ENCODE measurements at regions not wholly inside any gene's neighbourhood (a gene's known extent, or its start where the extent isn't known, plus 50 kb on each side); places are given as distances from the start of the nearest gene placed in this dataset.

DNA sequence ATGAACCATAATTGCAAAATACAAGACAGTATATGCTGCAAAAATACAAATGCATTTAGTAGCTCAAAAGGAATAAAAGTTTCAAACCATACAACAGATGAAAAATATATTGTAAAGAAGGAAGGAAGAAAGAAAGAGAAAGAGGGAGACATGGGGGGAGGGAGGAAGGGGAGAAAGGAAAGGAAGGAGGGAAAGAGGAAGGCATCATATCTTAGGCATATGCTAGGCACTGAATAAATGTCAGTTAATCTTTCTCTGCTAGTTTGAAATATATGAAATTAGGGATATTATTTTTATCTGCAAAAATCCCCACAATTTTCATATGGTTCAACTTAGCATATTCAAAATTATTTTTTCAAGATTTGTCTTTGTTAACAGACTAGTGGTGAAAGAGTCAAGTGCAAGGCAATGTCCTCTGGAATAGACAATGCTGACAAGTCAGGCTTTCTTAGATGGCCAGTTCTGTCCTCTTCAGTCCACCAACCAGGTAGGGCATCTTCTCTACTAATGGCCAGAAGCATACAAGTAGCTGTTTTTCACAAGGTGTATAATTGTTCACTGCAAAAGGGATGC lies 506.4 kb downstream of the PRKD1 start:
- H3K4me1 ChIP-seq (ENCODE audit: control insufficient read depth, insufficient read depth, low read length, poor library complexity, severe bottlenecking): no peaks in the 10 kb centered on the region
- H3K36me3 ChIP-seq (ENCODE audit: control insufficient read depth, insufficient read depth, low read length): no peaks in the 10 kb centered on the region
- H3K27me3 ChIP-seq (ENCODE audit: control insufficient read depth, insufficient read depth, low read length): no peaks in the 10 kb centered on the region
- no peaks in the 10 kb centered on the region for H3K27me3 Mint-ChIP-seq
- no peak overlapping the region for H3K4me3 ChIP-seq (ENCODE audit: low read depth, low read length)
- DNase-seq (no peak), ATAC-seq (ENCODE audit: low read depth in 2 of 2) (no peak)
- no peak overlapping the region for H3K27ac Mint-ChIP-seq
- no peaks in the 10 kb centered on the region for H3K36me3 Mint-ChIP-seq
- H3K9me3 ChIP-seq (ENCODE audit: control insufficient read depth in 2 of 2, low read length in 2 of 2): no peaks in the 10 kb centered on the region
- H3K27ac ChIP-seq (ENCODE audit: insufficient read depth, low read length, poor library complexity, severe bottlenecking): no peak overlapping the region
- H3K4me1 Mint-ChIP-seq: no peaks in the 10 kb centered on the region
- peaks cover 2 to 11% (median 5%) of the 10 kb centered on the region in 7 donors for H3K9me3 Mint-ChIP-seq
- no peak overlapping the region for H3K4me3 Mint-ChIP-seq

- Histone ChIP-seq H3K36me3 (ENCODE audit: control insufficient read depth, insufficient read depth, low read length) (no peaks in the 10 kb centered on the region), H3K27ac (ENCODE audit: insufficient read depth, low read length, poor library complexity, severe bottlenecking) (no peak overlapping the region), H3K4me1 (ENCODE audit: control insufficient read depth, insufficient read depth, low read length, poor library complexity, severe bottlenecking) (no peaks in the 10 kb centered on the region), H3K27me3 (ENCODE audit: control insufficient read depth, insufficient read depth, low read length) (no peaks in the 10 kb centered on the region), H3K9me3 (ENCODE audit: control insufficient read depth in 2 of 2, low read length in 2 of 2) (peaks cover 0 to 5% of the 10 kb centered on the region in 2 experiments), H3K4me3 (ENCODE audit: low read depth, low read length) (no peak overlapping the region)
- Mint-ChIP-seq H3K9me3 (peaks cover 3 to 23% (median 5%) of the 10 kb centered on the region in 7 donors), H3K4me1 (no peaks in the 10 kb centered on the region), H3K27ac (no peak overlapping the region), H3K4me3 (no peak overlapping the region), H3K27me3 (no peaks in the 10 kb centered on the region), H3K36me3 (no peaks in the 10 kb centered on the region)
- DNase-seq (no peak), ATAC-seq (ENCODE audit: low read depth in 2 of 2) (no peak)
Measured at GRCh38 chr14:29425705-29426482, 501.8 kb downstream of the PRKD1 start.

DNA sequence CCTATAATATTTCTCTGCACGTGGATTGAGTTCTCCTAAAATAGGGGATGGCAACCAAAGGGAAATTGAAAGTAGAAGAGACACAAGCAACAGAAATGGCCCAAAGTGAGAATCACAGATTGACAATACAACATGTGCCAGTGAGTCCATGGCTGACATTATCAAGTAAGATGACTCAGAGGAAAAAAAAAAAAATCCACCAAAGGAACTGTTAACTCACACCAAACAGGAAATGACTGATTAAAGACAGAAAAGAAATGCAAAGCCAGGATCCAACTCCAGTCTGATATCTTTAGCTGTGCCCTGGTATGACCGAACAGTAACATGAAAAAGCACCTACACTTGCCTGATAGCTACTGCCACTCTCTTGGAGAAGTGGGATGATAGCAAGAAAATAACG lies 485.0 kb downstream of the PRKD1 start:
- H3K4me1 Mint-ChIP-seq: no peaks in the 10 kb centered on the region
- Histone ChIP-seq H3K27ac (ENCODE audit: insufficient read depth, low read length, poor library complexity, severe bottlenecking) (no peak overlapping the region), H3K9me3 (ENCODE audit: control insufficient read depth in 2 of 2, low read length in 2 of 2) (peaks cover 0 to 12% of the 10 kb centered on the region in 2 experiments), H3K4me3 (ENCODE audit: low read depth, low read length) (no peak overlapping the region), H3K36me3 (ENCODE audit: control insufficient read depth, insufficient read depth, low read length) (no peaks in the 10 kb centered on the region), H3K27me3 (ENCODE audit: control insufficient read depth, insufficient read depth, low read length) (no peaks in the 10 kb centered on the region), H3K4me1 (ENCODE audit: control insufficient read depth, insufficient read depth, low read length, poor library complexity, severe bottlenecking) (no peaks in the 10 kb centered on the region)
- no peaks in the 10 kb centered on the region for H3K36me3 Mint-ChIP-seq
- H3K27me3 Mint-ChIP-seq: no peaks in the 10 kb centered on the region
- no peak for ATAC-seq (ENCODE audit: low read depth in 2 of 2)
- peaks cover 3 to 27% (median 15%) of the 10 kb centered on the region in 7 donors for H3K9me3 Mint-ChIP-seq
- H3K27ac Mint-ChIP-seq: no peak overlapping the region
- no peak overlapping the region for H3K4me3 Mint-ChIP-seq
- DNase-seq: no peak

GRCh38 chr14:29444216-29444615 lies 483.4 kb downstream of the PRKD1 start:
- Mint-ChIP-seq H3K27ac (no peak overlapping the region), H3K4me1 (no peaks in the 10 kb centered on the region), H3K36me3 (no peaks in the 10 kb centered on the region), H3K4me3 (no peak overlapping the region), H3K9me3 (peaks cover 4 to 33% (median 9%) of the 10 kb centered on the region in 7 donors), H3K27me3 (no peaks in the 10 kb centered on the region)
- Histone ChIP-seq H3K4me1 (ENCODE audit: control insufficient read depth, insufficient read depth, low read length, poor library complexity, severe bottlenecking) (no peaks in the 10 kb centered on the region), H3K9me3 (ENCODE audit: control insufficient read depth in 2 of 2, low read length in 2 of 2) (peaks cover 0 to 11% of the 10 kb centered on the region in 2 experiments), H3K27me3 (ENCODE audit: control insufficient read depth, insufficient read depth, low read length) (no peaks in the 10 kb centered on the region), H3K36me3 (ENCODE audit: control insufficient read depth, insufficient read depth, low read length) (no peaks in the 10 kb centered on the region), H3K27ac (ENCODE audit: insufficient read depth, low read length, poor library complexity, severe bottlenecking) (no peak overlapping the region), H3K4me3 (ENCODE audit: low read depth, low read length) (no peak overlapping the region)
- ATAC-seq (ENCODE audit: low read depth in 2 of 2): no peak
- DNase-seq: no peak

DNA sequence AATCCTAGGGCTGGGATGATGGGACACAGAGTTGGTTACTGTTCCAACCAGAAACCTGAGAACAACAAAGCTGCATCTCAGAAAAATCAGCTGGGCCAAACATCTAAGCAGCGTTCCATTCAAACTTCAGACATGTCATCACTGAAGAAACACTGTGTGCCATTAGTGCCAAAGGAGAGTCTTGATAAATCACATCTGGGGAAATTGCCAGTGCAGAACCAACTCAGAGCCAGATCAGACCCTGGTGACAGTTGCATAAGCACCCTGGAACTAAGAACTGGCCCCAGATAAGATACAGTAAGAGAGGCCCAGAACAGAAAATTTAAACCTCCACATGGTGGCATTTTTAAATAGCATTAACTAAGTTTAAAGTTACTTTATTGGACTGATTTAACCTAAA lies 482.8 kb downstream of the PRKD1 start:
- Mint-ChIP-seq H3K4me3 (no peak overlapping the region), H3K4me1 (no peaks in the 10 kb centered on the region), H3K27me3 (no peaks in the 10 kb centered on the region), H3K36me3 (no peaks in the 10 kb centered on the region), H3K9me3 (peaks cover 4 to 37% (median 8%) of the 10 kb centered on the region in 7 donors), H3K27ac (no peak overlapping the region)
- no peak for DNase-seq
- Histone ChIP-seq H3K4me1 (ENCODE audit: control insufficient read depth, insufficient read depth, low read length, poor library complexity, severe bottlenecking) (no peaks in the 10 kb centered on the region), H3K36me3 (ENCODE audit: control insufficient read depth, insufficient read depth, low read length) (no peaks in the 10 kb centered on the region), H3K27me3 (ENCODE audit: control insufficient read depth, insufficient read depth, low read length) (no peaks in the 10 kb centered on the region), H3K9me3 (ENCODE audit: control insufficient read depth in 2 of 2, low read length in 2 of 2) (peaks cover 0 to 10% of the 10 kb centered on the region in 2 experiments), H3K4me3 (ENCODE audit: low read depth, low read length) (no peak overlapping the region), H3K27ac (ENCODE audit: insufficient read depth, low read length, poor library complexity, severe bottlenecking) (no peak overlapping the region)
- ATAC-seq (ENCODE audit: low read depth in 2 of 2): no peak

DNA sequence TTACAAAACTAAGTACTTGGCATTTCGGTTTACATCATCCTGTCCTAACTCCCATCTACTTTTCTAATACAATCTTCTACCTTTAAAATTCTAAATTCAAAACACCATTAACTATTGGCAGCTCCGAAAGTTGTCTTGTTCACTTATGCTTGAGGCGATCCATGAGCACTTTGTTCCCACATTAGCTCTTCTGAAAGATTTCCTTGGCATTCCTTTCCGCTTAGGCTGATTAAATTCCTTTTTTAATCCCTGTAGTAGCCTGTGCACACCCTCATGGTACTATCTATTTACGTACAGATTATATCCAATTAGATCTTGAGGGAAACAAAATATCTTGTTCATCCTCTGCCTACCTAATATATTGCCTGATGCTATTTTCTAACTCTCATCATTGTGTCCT lies 480.7 kb downstream of the PRKD1 start:
- Mint-ChIP-seq H3K4me1 (no peaks in the 10 kb centered on the region), H3K27me3 (no peaks in the 10 kb centered on the region)
- no peak for ATAC-seq (ENCODE audit: low read depth in 2 of 2)

GRCh38 chr14:29451941-29452340 lies 475.7 kb downstream of the PRKD1 start:
- H3K4me1 ChIP-seq (ENCODE audit: control insufficient read depth, insufficient read depth, low read length, poor library complexity, severe bottlenecking): no peaks in the 10 kb centered on the region
- Mint-ChIP-seq H3K36me3 (no peaks in the 10 kb centered on the region), H3K9me3 (peaks cover 0 to 31% (median 6%) of the 10 kb centered on the region in 7 donors), H3K4me3 (no peak overlapping the region), H3K4me1 (no peaks in the 10 kb centered on the region), H3K27me3 (no peaks in the 10 kb centered on the region), H3K27ac (no peak overlapping the region)
- no peaks in the 10 kb centered on the region for H3K27me3 ChIP-seq (ENCODE audit: control insufficient read depth, insufficient read depth, low read length)
- no peak for DNase-seq
- H3K4me3 ChIP-seq (ENCODE audit: low read depth, low read length): no peak overlapping the region
- H3K9me3 ChIP-seq (ENCODE audit: control insufficient read depth in 2 of 2, low read length in 2 of 2): peaks cover 4 to 5% of the 10 kb centered on the region in 2 experiments
- H3K27ac ChIP-seq (ENCODE audit: insufficient read depth, low read length, poor library complexity, severe bottlenecking): no peak overlapping the region
- ATAC-seq (ENCODE audit: low read depth in 2 of 2): no peak
- no peaks in the 10 kb centered on the region for H3K36me3 ChIP-seq (ENCODE audit: control insufficient read depth, insufficient read depth, low read length)

More for the DNA sequence above, 480.7 kb downstream of the PRKD1 start:
- H3K27me3 ChIP-seq (ENCODE audit: control insufficient read depth, insufficient read depth, low read length): no peaks in the 10 kb centered on the region
- Mint-ChIP-seq H3K27ac (no peak overlapping the region), H3K4me3 (no peak overlapping the region), H3K9me3 (peaks cover 5 to 44% (median 11%) of the 10 kb centered on the region in 7 donors), H3K36me3 (no peaks in the 10 kb centered on the region)
- H3K4me3 ChIP-seq (ENCODE audit: low read depth, low read length): no peak overlapping the region
- DNase-seq: no peak
- no peak overlapping the region for H3K27ac ChIP-seq (ENCODE audit: insufficient read depth, low read length, poor library complexity, severe bottlenecking)
- no peaks in the 10 kb centered on the region for H3K4me1 ChIP-seq (ENCODE audit: control insufficient read depth, insufficient read depth, low read length, poor library complexity, severe bottlenecking)
- no peaks in the 10 kb centered on the region for H3K36me3 ChIP-seq (ENCODE audit: control insufficient read depth, insufficient read depth, low read length)
- H3K9me3 ChIP-seq (ENCODE audit: control insufficient read depth in 2 of 2, low read length in 2 of 2): peaks cover 0 to 10% of the 10 kb centered on the region in 2 experiments

DNA sequence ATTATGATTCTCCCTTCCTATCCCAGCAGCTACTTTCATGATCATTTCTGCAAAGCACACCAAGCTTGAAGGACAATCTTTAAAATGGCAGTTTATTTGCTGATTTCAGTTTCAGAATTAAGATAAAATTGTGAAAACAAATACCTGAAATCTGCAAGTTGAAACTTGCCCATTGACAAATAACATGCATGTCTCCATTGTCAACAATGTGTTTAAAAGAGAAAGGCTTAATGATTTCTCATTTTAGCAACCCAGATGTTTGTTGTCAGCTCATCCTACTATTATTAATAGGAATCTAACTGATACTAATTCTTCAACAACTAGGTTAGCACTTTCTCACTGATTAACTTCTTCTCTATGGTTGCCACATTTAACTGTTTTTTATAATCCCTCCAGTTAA lies 474.6 kb downstream of the PRKD1 start:
- H3K36me3 ChIP-seq (ENCODE audit: control insufficient read depth, insufficient read depth, low read length): no peaks in the 10 kb centered on the region
- no peak overlapping the region for H3K27ac ChIP-seq (ENCODE audit: insufficient read depth, low read length, poor library complexity, severe bottlenecking)
- no peaks in the 10 kb centered on the region for H3K27me3 ChIP-seq (ENCODE audit: control insufficient read depth, insufficient read depth, low read length)
- peaks cover 0 to 5% of the 10 kb centered on the region in 2 experiments for H3K9me3 ChIP-seq (ENCODE audit: control insufficient read depth in 2 of 2, low read length in 2 of 2)
- peaks cover 0 to 26% (median 5%) of the 10 kb centered on the region in 7 donors for H3K9me3 Mint-ChIP-seq
- H3K4me3 ChIP-seq (ENCODE audit: low read depth, low read length): no peak overlapping the region
- no peak overlapping the region for H3K4me3 Mint-ChIP-seq
- H3K36me3 Mint-ChIP-seq: no peaks in the 10 kb centered on the region
- H3K27me3 Mint-ChIP-seq: no peaks in the 10 kb centered on the region
- no peaks in the 10 kb centered on the region for H3K4me1 Mint-ChIP-seq
- no peak for ATAC-seq (ENCODE audit: low read depth in 2 of 2)
- no peaks in the 10 kb centered on the region for H3K4me1 ChIP-seq (ENCODE audit: control insufficient read depth, insufficient read depth, low read length, poor library complexity, severe bottlenecking)
- no peak for DNase-seq
- H3K27ac Mint-ChIP-seq: no peak overlapping the region
